PC-3 (cell line): ENCODE measurements at regions not wholly inside any gene's neighbourhood (a gene's known extent, or its start where the extent isn't known, plus 50 kb on each side); places are given as distances from the start of the nearest gene placed in this dataset.

Experiments used
- ATAC-seq: fragments of 200-7000 bp; cut with Tn5 transposase; 2 replicates; pipeline ENCODE4 v1.9.1; 2020; ENCODE audit warnings: mild to moderate bottlenecking, moderate library complexity
- BruUV-seq: library from RNA; stranded (reverse); fragments of 400-500 nt; replicated peaks from 2 replicates; lab custom pipeline; 2021; lab: Mats Ljungman, UMichigan
- CTCF ChIA-PET: fragments of 300-600 bp; sonication (Branson Sonifier 250); formaldehyde crosslinking; loops from one replicate; lab custom pipeline; 2022; ENCODE audit warnings: antibody characterized with exemption; lab: Charles Lee
- POLR2A ChIA-PET: fragments of 300-600 bp; sonication (Branson Sonifier 250); formaldehyde crosslinking; loops from one replicate; lab custom pipeline; 2022; ENCODE audit warnings: antibody characterized with exemption; ENCODE audit not compliant: unreplicated experiment; lab: Charles Lee
- DNase-seq: peaks from one replicate; pipeline ENCODE4 v3.0.0-alpha.2; 2015
- H2AFZ ChIP-seq: fragments of 300-600 bp; sonication (generic); 2 replicates; pipeline ENCODE4 v1.6.0; 2016; ENCODE audit warnings: antibody characterized with exemption, low read length
- H3F3A ChIP-seq: fragments of 300-600 bp; sonication (generic); one replicate; pipeline ENCODE4 v1.6.0; 2017; ENCODE audit warnings: antibody characterized with exemption, low read length, control low read depth, mild to moderate bottlenecking; ENCODE audit not compliant: unreplicated experiment
- H3K27ac ChIP-seq: fragments of 300-600 bp; sonication (generic); 2 replicates; pipeline ENCODE4 v1.5.1; 2016; ENCODE audit warnings: mild to moderate bottlenecking, low read length
- H3K27me3 ChIP-seq: fragments of 300-600 bp; sonication (generic); 2 replicates; pipeline ENCODE4 v1.6.1; 2016; ENCODE audit warnings: low read length, mixed read lengths
- H3K36me3 ChIP-seq: fragments of 300-600 bp; sonication (generic); 2 replicates; pipeline ENCODE4 v1.6.1; 2016; ENCODE audit warnings: low read depth, mixed run types, low read length, mixed read lengths
- H3K4me1 ChIP-seq: fragments of 300-600 bp; sonication (generic); 2 replicates; pipeline ENCODE4 v1.5.1; 2016; ENCODE audit warnings: low read length; ENCODE audit not compliant: insufficient read depth
- H3K4me2 ChIP-seq: fragments of 300-600 bp; sonication (generic); 2 replicates; pipeline ENCODE4 v1.6.0; 2016; ENCODE audit warnings: low read length
- H3K4me3 ChIP-seq: fragments of 300-600 bp; sonication (generic); 2 replicates; pipeline ENCODE4 v1.5.1; 2016; ENCODE audit warnings: mild to moderate bottlenecking, low read length, mixed read lengths
- H3K79me2 ChIP-seq: fragments of 300-600 bp; sonication (generic); 2 replicates; pipeline ENCODE4 v1.6.1; 2017; ENCODE audit warnings: low read length, mixed read lengths
- H3K9ac ChIP-seq: fragments of 300-600 bp; sonication (generic); 2 replicates; pipeline ENCODE4 v1.6.0; 2016; ENCODE audit warnings: mild to moderate bottlenecking, low read length
- H3K9me2 ChIP-seq: fragments of 300-600 bp; sonication (generic); replicated peaks from 2 replicates; pipeline ENCODE4 v1.6.1; 2016; ENCODE audit warnings: mixed run types, low read length, mixed read lengths
- H3K9me3 ChIP-seq: fragments of 300-600 bp; sonication (generic); 2 replicates; pipeline ENCODE4 v1.6.1; 2016; ENCODE audit warnings: low read length, mixed read lengths
- H4K20me1 ChIP-seq: fragments of 300-600 bp; sonication (generic); 2 replicates; pipeline ENCODE4 v1.6.1; 2016; ENCODE audit warnings: low read length, mixed read lengths
- EZH2 ChIP-seq: fragments of 300-600 bp; sonication (generic); IDR thresholded peaks from one replicate; pipeline ENCODE4 v1.6.1; 2017; ENCODE audit warnings: antibody characterized with exemption, mild to moderate bottlenecking, low read length; ENCODE audit not compliant: unreplicated experiment
- EZH2phosphoT487 ChIP-seq: fragments of 300-600 bp; sonication (generic); IDR thresholded peaks from 2 replicates; pipeline ENCODE4 v1.6.1; 2018; ENCODE audit warnings: mild to moderate bottlenecking, antibody characterized with exemption, low read length, borderline replicate concordance
- intact Hi-C: fragments of 100-400 bp; cut with micrococcal nuclease; formaldehyde crosslinking; loops from 2 replicates; pipeline ENCODE4 v1.9.0; 2023
- TF ChIP-seq, protein P1 (sequence below): fragments of 300-600 bp; sonication (generic); conservative IDR thresholded peaks from 2 replicates; pipeline ENCODE4 v1.5.1; 2017; ENCODE audit warnings: antibody characterized with exemption, low read depth, mild to moderate bottlenecking, low read length

DNA sequence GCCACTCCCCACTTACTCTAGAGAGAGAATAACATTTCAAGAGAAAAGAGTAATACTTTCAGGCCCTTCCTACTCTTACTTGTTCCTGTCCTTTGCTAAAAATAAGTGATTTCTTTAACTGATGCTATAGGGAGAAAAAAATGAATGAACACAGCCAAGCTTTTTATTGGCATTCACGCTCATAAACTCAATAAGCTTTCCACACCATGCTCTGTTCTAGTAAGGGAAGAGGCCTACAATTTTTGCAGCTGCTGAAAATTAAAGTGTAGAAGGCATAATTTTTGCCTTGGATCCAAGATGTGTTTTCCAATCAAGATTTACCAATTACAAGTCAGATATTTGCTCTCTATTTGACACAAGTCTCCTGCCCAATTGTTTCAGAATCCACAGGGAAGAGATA lies 188.1 kb upstream of the RGS18 start:
- ChIA-PET CTCF (no interaction called here), POLR2A (no interaction called here)
- ATAC-seq (no peak), DNase-seq (no peak)
- Histone ChIP-seq H2AFZ (no peak overlapping the region), H3K4me1 (no peaks in the 10 kb centered on the region), H3K9me3 (no peaks in the 10 kb centered on the region), H3F3A (no peaks in the 10 kb centered on the region), H4K20me1 (no peaks in the 10 kb centered on the region), H3K9ac (no peak overlapping the region), H3K27ac (no peak overlapping the region), H3K36me3 (no peaks in the 10 kb centered on the region), H3K4me2 (no peak overlapping the region), H3K9me2 (no peaks in the 10 kb centered on the region), H3K27me3 (no peaks in the 10 kb centered on the region), H3K4me3 (no peak overlapping the region), H3K79me2 (no peaks in the 10 kb centered on the region)
- TF ChIP-seq, protein P1, sequence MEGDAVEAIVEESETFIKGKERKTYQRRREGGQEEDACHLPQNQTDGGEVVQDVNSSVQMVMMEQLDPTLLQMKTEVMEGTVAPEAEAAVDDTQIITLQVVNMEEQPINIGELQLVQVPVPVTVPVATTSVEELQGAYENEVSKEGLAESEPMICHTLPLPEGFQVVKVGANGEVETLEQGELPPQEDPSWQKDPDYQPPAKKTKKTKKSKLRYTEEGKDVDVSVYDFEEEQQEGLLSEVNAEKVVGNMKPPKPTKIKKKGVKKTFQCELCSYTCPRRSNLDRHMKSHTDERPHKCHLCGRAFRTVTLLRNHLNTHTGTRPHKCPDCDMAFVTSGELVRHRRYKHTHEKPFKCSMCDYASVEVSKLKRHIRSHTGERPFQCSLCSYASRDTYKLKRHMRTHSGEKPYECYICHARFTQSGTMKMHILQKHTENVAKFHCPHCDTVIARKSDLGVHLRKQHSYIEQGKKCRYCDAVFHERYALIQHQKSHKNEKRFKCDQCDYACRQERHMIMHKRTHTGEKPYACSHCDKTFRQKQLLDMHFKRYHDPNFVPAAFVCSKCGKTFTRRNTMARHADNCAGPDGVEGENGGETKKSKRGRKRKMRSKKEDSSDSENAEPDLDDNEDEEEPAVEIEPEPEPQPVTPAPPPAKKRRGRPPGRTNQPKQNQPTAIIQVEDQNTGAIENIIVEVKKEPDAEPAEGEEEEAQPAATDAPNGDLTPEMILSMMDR, result no peak
- TF ChIP-seq EZH2 (no peak), EZH2phosphoT487 (no peak)
- intact Hi-C loops, result no loop called here
- BruUV-seq, result no TSS peak

DNA sequence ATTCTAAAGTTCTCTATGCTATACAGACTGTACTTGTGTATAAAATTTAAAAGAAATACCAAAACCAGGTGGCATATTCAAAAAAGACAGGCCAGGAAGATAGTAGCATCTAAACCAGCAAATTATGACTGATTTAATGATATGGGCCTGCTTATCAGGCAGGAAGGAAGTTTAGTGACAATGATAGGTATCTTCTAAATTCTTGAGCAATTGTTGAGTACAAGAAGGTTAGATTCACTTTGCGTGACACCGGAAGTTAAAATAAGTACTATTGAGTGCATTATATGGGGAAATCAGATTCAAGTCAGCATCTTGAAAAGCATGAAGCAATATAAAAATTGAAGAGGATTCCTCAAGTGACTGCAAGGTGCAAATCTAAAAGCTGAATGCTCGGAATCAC lies 186.8 kb upstream of the RGS18 start:
- H3K36me3 ChIP-seq, result no peaks in the 10 kb centered on the region
- no peaks in the 10 kb centered on the region for H4K20me1 ChIP-seq
- H3K9me3 ChIP-seq, result no peaks in the 10 kb centered on the region
- H3F3A ChIP-seq, result no peaks in the 10 kb centered on the region
- H3K4me3 ChIP-seq, result no peak overlapping the region
- TF ChIP-seq EZH2phosphoT487, result no peak
- TF ChIP-seq, protein P1, result no peak
- no peak for DNase-seq
- H3K9me2 ChIP-seq, result no peaks in the 10 kb centered on the region
- H3K79me2 ChIP-seq, result no peaks in the 10 kb centered on the region
- intact Hi-C loops, result no loop called here
- POLR2A ChIA-PET, result no interaction called here
- no peaks in the 10 kb centered on the region for H3K27me3 ChIP-seq
- H3K4me2 ChIP-seq, result no peak overlapping the region
- H3K4me1 ChIP-seq, result no peaks in the 10 kb centered on the region
- BruUV-seq, result no TSS peak
- no peak for ATAC-seq
- no peak overlapping the region for H2AFZ ChIP-seq
- H3K9ac ChIP-seq, result no peak overlapping the region
- H3K27ac ChIP-seq, result no peak overlapping the region
- CTCF ChIA-PET, result no interaction called here

DNA sequence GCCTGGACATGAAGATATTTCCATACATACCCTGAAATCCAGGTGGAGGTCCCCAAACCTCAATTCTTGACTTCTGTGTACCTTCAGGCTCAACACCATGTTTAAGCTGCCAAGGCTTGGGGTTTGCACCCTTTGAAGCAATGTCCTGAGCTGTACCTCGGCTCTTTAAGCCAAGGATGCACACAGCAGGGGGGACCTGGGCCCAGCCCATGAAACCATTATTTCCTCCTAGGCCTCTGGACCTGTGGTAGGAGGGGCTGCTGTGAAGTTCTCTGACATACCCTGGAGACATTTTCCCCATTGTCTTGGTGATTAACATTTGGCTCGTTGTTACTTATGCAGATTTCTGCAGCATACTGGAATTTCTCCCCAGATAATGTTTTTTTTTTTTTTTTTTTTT lies 184.3 kb upstream of the RGS18 start:
- no peak overlapping the region for H3K4me2 ChIP-seq
- H3K9me3 ChIP-seq, result no peaks in the 10 kb centered on the region
- H2AFZ ChIP-seq, result no peak overlapping the region
- no TSS peak for BruUV-seq
- no peak overlapping the region for H3K27ac ChIP-seq
- intact Hi-C loops, result no loop called here
- POLR2A ChIA-PET, result no interaction called here
- H4K20me1 ChIP-seq, result no peaks in the 10 kb centered on the region
- no peaks in the 10 kb centered on the region for H3K36me3 ChIP-seq
- no peaks in the 10 kb centered on the region for H3K79me2 ChIP-seq
- TF ChIP-seq EZH2 (no peak), EZH2phosphoT487 (no peak)
- TF ChIP-seq, protein P1, result no peak
- ATAC-seq (no peak), DNase-seq (no peak)
- H3K9ac ChIP-seq, result no peak overlapping the region
- CTCF ChIA-PET, result no interaction called here
- no peaks in the 10 kb centered on the region for H3K27me3 ChIP-seq
- H3K4me3 ChIP-seq, result no peak overlapping the region
- H3K9me2 ChIP-seq, result no peaks in the 10 kb centered on the region
- H3F3A ChIP-seq, result no peaks in the 10 kb centered on the region
- H3K4me1 ChIP-seq, result no peaks in the 10 kb centered on the region
